GM13976 (cell line): ENCODE measurements at regions not wholly inside any gene's neighbourhood (a gene's known extent, or its start where the extent isn't known, plus 50 kb on each side); places are given as distances from the start of the nearest gene placed in this dataset.
"Not testable (repeated sequence)": the region's sequence is repeated elsewhere in the genome, so short reads cannot be mapped to it uniquely, and the experiment has no call there.

Source experiments
- DNase-seq: peaks from one replicate; pipeline ENCODE4 v3.0.0; 2012; ENCODE audit warnings: low spot score
- CTCF ChIP-seq: IDR thresholded peaks from 2 replicates; pipeline ENCODE4 v1.5.1; 2012; ENCODE audit warnings: borderline replicate concordance, mild to moderate bottlenecking; ENCODE audit not compliant: insufficient read depth; ENCODE audit errors: extremely low read depth, missing control alignments, control extremely low read depth
- in situ Hi-C: fragments of 300-500 bp; cut with MboI; formaldehyde crosslinking; loops from one replicate; pipeline ENCODE4 v1.12.0; 2022; ENCODE audit warnings: low sequenced_read_pairs, mixed read lengths, inconsistent platforms; ENCODE audit not compliant: unreplicated experiment

DNA sequence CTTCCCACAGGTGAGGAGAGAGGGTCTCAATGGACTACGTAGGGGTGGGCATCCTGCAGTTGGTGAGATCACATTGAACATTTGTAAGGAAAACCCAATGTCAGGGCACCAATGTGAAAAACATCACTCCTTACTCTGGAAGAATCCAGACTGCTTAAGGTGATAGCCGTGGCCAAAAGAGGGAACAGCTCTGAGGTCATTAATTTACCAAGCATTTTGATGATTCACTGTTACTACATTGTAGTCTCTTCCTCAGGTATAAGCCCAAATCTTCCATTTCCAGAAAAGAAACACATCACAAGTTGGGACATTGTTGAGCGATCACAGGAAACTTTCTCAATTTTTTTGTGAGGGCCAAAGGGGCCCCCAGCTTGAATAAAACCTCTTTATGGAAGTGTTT, 61.1 kb upstream of the SPTLC3 start:
- in situ Hi-C loops = no loop called here
- no peak for TF ChIP-seq CTCF
- DNase-seq = no peak

DNA sequence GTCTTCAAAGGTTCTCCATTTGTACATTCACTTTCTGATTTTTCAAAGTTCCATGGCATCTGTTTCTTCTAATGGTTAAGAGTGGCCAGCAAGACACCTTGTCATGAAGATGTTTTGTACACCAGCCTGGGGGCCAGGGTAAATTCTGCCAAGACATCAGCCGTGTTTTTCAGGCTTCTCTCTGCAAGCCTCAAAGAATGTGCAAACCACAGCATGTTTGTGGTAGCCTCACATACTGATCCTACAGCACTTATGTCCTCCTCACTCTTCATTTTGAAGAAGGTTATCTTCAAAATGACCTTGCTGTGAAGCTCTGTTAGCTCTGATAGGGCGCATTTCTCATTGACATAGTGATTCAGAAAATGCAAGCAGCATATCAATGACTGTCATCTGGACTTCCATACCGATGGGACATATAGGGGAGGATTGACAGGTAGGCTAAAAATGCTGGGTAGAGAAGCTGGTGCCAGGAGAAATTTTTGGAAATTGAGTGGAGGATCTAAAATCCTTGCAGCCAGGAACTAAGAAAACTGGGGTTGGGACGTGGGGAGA, 59.3 kb upstream of the SPTLC3 start:
- in situ Hi-C loops = no loop called here
- no peak for DNase-seq
- no peak for TF ChIP-seq CTCF

GRCh38 chr20:12954254-12954653, 54.5 kb upstream of the SPTLC3 start:
- DNase-seq, in situ Hi-C loops: not testable (repeated sequence)

DNA sequence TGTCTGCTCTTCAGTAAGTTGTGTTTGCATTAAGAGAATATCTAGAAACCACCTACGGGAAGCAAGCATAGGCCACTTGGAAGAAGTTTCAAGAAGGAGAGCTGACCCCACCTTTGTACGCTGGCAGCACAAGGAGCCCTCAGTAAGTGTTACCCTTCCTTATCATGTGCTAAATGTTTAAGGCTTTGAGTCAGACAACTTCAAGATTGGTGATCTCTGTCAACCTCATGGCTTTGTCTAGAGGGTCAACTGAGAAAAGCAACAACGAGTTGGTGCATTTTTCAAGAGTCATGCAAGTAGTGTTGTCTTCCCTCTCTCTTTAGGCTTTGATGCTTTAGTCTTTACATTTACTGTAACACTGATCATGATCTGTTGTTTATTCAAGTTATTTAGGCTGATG, 53.2 kb upstream of the SPTLC3 start:
- TF ChIP-seq CTCF = no peak
- in situ Hi-C loops = no loop called here
- DNase-seq = no peak

DNA sequence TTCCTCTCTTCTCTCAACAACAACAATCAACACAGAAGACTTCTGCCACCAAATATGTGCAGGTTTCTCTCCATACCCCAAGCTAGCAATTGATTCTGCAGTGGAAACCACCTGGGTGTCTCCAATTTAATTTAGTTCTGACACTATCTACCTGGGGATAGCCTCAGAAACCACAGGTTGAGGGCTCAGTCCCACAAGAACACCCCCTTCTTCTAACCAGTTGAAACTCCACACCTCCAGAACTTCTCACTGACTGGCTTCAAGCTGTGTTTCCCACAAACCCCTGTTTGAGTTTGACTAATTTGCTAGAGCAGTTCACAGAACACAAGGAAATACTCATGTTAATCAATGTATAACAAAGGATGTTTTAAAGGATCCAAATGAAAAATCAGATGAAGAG, 52.5 kb upstream of the SPTLC3 start:
- DNase-seq = no peak
- TF ChIP-seq CTCF = no peak
- in situ Hi-C loops = no loop called here

DNA sequence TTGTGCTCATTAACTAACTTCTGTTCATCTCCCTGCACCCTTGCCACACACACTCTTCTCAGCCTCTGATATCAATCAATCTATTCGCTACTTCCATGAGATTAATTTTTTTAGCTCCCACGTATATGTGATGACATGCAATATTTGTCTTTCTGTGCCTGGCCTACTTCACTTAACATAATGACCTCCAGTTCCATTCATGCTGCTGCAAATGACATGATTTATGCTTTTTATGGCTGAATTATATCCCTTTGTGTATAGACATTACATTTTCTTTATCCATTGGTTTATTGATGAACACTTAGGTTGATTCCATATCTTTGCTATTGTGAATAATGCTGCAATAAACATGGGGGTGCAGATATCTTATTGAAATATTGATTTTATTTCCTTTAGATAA, 50.8 kb upstream of the SPTLC3 start:
- TF ChIP-seq CTCF = no peak
- in situ Hi-C loops = no loop called here
- no peak for DNase-seq
